A549 (cell line): ENCODE measurements at regions not wholly inside any gene's neighbourhood (a gene's known extent, or its start where the extent isn't known, plus 50 kb on each side); places are given as distances from the start of the nearest gene placed in this dataset.

Source experiments
- ATAC-seq, 2 experiments: fragments of 200-7000 bp in 1 of 2; fragments of >200 bp in 1 of 2; cut with Nextera tagmentation in 1 of 2; cut with Tn5 transposase in 1 of 2; 3 replicates each; pipeline versions ENCODE4 v1.8.0 to v1.9.1; 2018 to 2020; ENCODE audit warnings: mild to moderate bottlenecking in 1 of 2, moderate library complexity in 1 of 2
- CTCF ChIA-PET: fragments of 300-600 bp; sonication (Branson Sonifier 250); formaldehyde crosslinking; extraction: SDS; loops from one replicate; lab custom pipeline; 2021; ENCODE audit warnings: antibody characterized with exemption, inconsistent platforms; lab: Yijun Ruan, JAX
- POLR2A ChIA-PET: fragments of 350-600 bp; formaldehyde crosslinking; extraction: SDS; loops from one replicate; lab custom pipeline; 2021; ENCODE audit warnings: antibody characterized with exemption, inconsistent platforms; lab: Yijun Ruan, JAX
- DNase-seq, 2 experiments: peaks; one replicate each; pipeline versions ENCODE4 v3.0.0 to v3.0.0-alpha.2; 2011 to 2016; ENCODE audit warnings: low read depth in 1 of 2, low spot score in 1 of 2
- FAIRE-seq: peaks from 2 replicates; lab custom pipeline; 2011; peaks lifted over from hg19 to GRCh38; lab: Jason Lieb, UNC
- H3K27ac ChIP-seq, 2 experiments: fragments of >200 bp; sonication (Bioruptor Twin); formaldehyde crosslinking; 3 replicates each; pipeline ENCODE4 v1.5.1; 2016 to 2017
- H3K4me1 ChIP-seq: fragments of >200 bp; sonication (Bioruptor Twin); formaldehyde crosslinking; 3 replicates; pipeline ENCODE4 v1.6.1; 2016
- H3K4me2 ChIP-seq: fragments of >200 bp; sonication (Bioruptor Twin); formaldehyde crosslinking; 3 replicates; pipeline ENCODE4 v1.6.1; 2016
- H3K4me3 ChIP-seq: fragments of >200 bp; sonication (Bioruptor Twin); formaldehyde crosslinking; 3 replicates; pipeline ENCODE4 v1.5.1; 2016
- H3K9me3 ChIP-seq: fragments of >200 bp; sonication (Bioruptor Twin); formaldehyde crosslinking; 3 replicates; pipeline ENCODE4 v1.6.1; 2016
- ATOH8 ChIP-seq: fragments of 250-450 bp; sonication (Bioruptor Pico); IDR thresholded peaks from 2 replicates; pipeline ENCODE4 v1.5.0; 2020; ENCODE audit warnings: low read depth, mild to moderate bottlenecking, moderate library complexity
- BCL3 ChIP-seq: fragments of >200 bp; sonication (Bioruptor Twin); formaldehyde crosslinking; IDR thresholded peaks from 3 replicates; pipeline ENCODE4 v1.6.1; 2016
- CBX8 ChIP-seq: fragments of 200-600 bp; sonication (generic); IDR thresholded peaks from 2 replicates; pipeline ENCODE4 v1.6.1; 2016
- CHD4 ChIP-seq: fragments of 200-600 bp; sonication (generic); IDR thresholded peaks from 2 replicates; pipeline ENCODE4 v1.6.1; 2016; ENCODE audit warnings: antibody characterized with exemption, mild to moderate bottlenecking, borderline replicate concordance
- EHF ChIP-seq: fragments of 250-450 bp; sonication (Bioruptor Pico); IDR thresholded peaks from 2 replicates; pipeline ENCODE4 v1.5.0; 2020; ENCODE audit warnings: mild to moderate bottlenecking
- ELK1 ChIP-seq: fragments of 150-350 bp; IDR thresholded peaks from 2 replicates; pipeline ENCODE4 v1.6.1; 2014; ENCODE audit warnings: low read depth, mild to moderate bottlenecking, low read length
- FOSB ChIP-seq: fragments of 250-450 bp; sonication (Bioruptor Pico); IDR thresholded peaks from 2 replicates; pipeline ENCODE4 v1.5.0; 2020; ENCODE audit warnings: mild to moderate bottlenecking, moderate library complexity
- JUNB ChIP-seq: fragments of >200 bp; sonication (Bioruptor Twin); formaldehyde crosslinking; IDR thresholded peaks from 2 replicates; pipeline ENCODE4 v1.6.1; 2016
- KDM1A ChIP-seq: fragments of 200-600 bp; sonication (generic); IDR thresholded peaks from 2 replicates; pipeline ENCODE4 v1.6.1; 2016; ENCODE audit warnings: low read depth, mild to moderate bottlenecking
- KDM5A ChIP-seq: fragments of 200-600 bp; sonication (generic); IDR thresholded peaks from 2 replicates; pipeline ENCODE4 v1.6.1; 2016; ENCODE audit warnings: antibody characterized with exemption, mild to moderate bottlenecking
- NFE2L2 ChIP-seq: fragments of 150-350 bp; conservative IDR thresholded peaks from 2 replicates; pipeline ENCODE4 v1.6.1; 2014; ENCODE audit warnings: low read length
- POLR2AphosphoS2 ChIP-seq: conservative IDR thresholded peaks from 2 replicates; pipeline ENCODE4 v1.6.1; 2012; ENCODE audit warnings: low read length, improper control_type of control experiment, inconsistent platforms
- SMC3 ChIP-seq: fragments of >200 bp; sonication (Bioruptor Twin); formaldehyde crosslinking; IDR thresholded peaks from 3 replicates; pipeline ENCODE4 v1.6.1; 2018; ENCODE audit warnings: inconsistent platforms
- SREBF2 ChIP-seq: fragments of 450-650 bp; IDR thresholded peaks from 2 replicates; pipeline ENCODE4 v1.6.1; 2014; ENCODE audit warnings: mild to moderate bottlenecking, moderate library complexity
- ZC3H11A ChIP-seq: fragments of 450-650 bp; IDR thresholded peaks from 2 replicates; pipeline ENCODE4 v1.6.1; 2014; ENCODE audit warnings: antibody characterized with exemption, mild to moderate bottlenecking
- WGBS: methylation state at CpG from one replicate; pipeline ENCODE4 v1.1.6; 2017; ENCODE audit errors: missing lambda C conversion rate; 5-methylcytosine and 5-hydroxymethylcytosine counted together
- TF ChIP-seq, protein P1 (sequence below): fragments of 450-650 bp; IDR thresholded peaks from 2 replicates; pipeline ENCODE4 v1.6.1; 2014; ENCODE audit warnings: antibody characterized with exemption
- TF ChIP-seq, protein P2 (sequence below): IDR thresholded peaks from 2 replicates; pipeline ENCODE4 v1.6.1; 2012; ENCODE audit warnings: low read depth, borderline replicate concordance

GRCh38 chr6:140909156-140909555, 1223.6 kb upstream of the GJE1 start (continued):
- TF ChIP-seq CHD4, result no peak
- TF ChIP-seq NFE2L2, result no peak
- TF ChIP-seq JUNB, result no peak
- TF ChIP-seq, protein P1, sequence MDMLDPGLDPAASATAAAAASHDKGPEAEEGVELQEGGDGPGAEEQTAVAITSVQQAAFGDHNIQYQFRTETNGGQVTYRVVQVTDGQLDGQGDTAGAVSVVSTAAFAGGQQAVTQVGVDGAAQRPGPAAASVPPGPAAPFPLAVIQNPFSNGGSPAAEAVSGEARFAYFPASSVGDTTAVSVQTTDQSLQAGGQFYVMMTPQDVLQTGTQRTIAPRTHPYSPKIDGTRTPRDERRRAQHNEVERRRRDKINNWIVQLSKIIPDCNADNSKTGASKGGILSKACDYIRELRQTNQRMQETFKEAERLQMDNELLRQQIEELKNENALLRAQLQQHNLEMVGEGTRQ, result no peak

DNA sequence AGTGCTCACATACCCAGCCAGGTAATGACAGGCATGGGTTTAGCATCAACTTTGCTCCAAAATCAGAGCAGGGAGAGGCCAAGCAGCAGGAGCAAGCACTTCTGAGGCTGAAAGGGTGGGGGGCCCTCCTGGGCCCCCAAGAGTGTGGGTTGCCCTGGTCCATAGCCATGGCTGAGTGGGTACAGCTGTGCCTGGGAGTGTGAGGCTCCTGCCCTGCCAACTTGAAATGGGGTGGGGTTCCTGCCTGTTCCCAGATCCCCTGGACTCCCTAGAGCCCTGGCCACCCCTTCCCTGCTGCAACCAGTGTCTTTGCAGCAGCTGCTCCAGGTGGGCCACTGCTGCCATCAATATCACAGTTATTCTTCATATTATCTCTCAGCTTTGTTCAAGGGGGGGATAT, 1224.2 kb upstream of the GJE1 start:
- H3K27ac ChIP-seq, result no peak overlapping the region
- H3K4me3 ChIP-seq, result no peak overlapping the region
- H3K4me2 ChIP-seq, result no peak overlapping the region
- H3K9me3 ChIP-seq, result no peaks in the 10 kb centered on the region
- DNase-seq, result no peak
- POLR2A ChIA-PET, result no interaction called here
- CTCF ChIA-PET, result no interaction called here
- FAIRE-seq, result no peak
- no peaks in the 10 kb centered on the region for H3K4me1 ChIP-seq
- TF ChIP-seq EHF (CRISPR knock-in tag) (no peak), CBX8 (no peak), FOSB (CRISPR knock-in tag) (no peak), SMC3 (no peak)
- ATAC-seq, result no peak

- H3K27ac ChIP-seq, result no peak overlapping the region
- FAIRE-seq (no peak), ATAC-seq (no peak), DNase-seq (no peak)
- CTCF ChIA-PET, result interaction anchor here (0.6 to 1.0 kb wide), 3 partner anchors 14 to 387 kb away, joined by 3 to 4 read pairs (median 3); no protein-coding TSS in a partner anchor
- POLR2A ChIA-PET, result no interaction called here
- H3K4me3 ChIP-seq, result no peak overlapping the region
- WGBS, result 80% methylated on average over 3 of the region's 9 CpGs
- no peaks in the 10 kb centered on the region for H3K9me3 ChIP-seq
- H3K4me2 ChIP-seq, result no peak overlapping the region
- TF ChIP-seq KDM1A, result no peak
- no peaks in the 10 kb centered on the region for H3K4me1 ChIP-seq
Observed at GRCh38 chr6:140907235-140907634, 1225.5 kb upstream of the GJE1 start.

GRCh38 chr6:140905724-140906123, 1227.0 kb upstream of the GJE1 start:
- Histone ChIP-seq H3K4me3 (no peak overlapping the region), H3K9me3 (no peaks in the 10 kb centered on the region), H3K4me2 (no peak overlapping the region), H3K27ac (no peak overlapping the region)
- POLR2A ChIA-PET, result no interaction called here
- TF ChIP-seq, protein P1, result no peak
- TF ChIP-seq POLR2AphosphoS2 (no peak), KDM5A (no peak), ELK1 (no peak)
- TF ChIP-seq, all 56 proteins: peak for 0
- H3K4me1 ChIP-seq, result no peaks in the 10 kb centered on the region
- FAIRE-seq (no peak), DNase-seq (no peak), ATAC-seq (no peak)
- CTCF ChIA-PET, result no interaction called here

DNA sequence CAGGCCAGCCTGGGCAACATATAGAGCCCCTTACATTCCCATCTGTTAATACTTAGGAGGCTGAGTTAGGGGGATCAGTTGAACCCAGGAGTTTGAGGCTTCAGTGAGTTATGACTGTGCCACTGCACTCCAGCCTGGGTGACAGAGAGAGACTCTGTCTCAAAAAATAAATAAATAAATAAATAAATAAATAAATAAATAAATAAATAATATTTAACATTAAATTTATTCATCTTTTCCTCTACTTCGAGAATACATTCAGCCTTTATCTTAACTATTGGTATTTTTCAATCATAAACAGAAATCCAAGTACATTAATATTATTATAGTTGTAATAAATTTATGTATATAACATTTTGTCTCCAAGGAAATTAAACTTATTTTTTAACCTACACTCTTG, 1227.7 kb upstream of the GJE1 start:
- H3K4me2 ChIP-seq, result no peak overlapping the region
- no peaks in the 10 kb centered on the region for H3K4me1 ChIP-seq
- 45% methylated on average over 1 of the region's 1 CpG for WGBS
- H3K27ac ChIP-seq, result no peak overlapping the region
- H3K9me3 ChIP-seq, result no peaks in the 10 kb centered on the region
- no peak for FAIRE-seq
- DNase-seq, result no peak
- no peak for ATAC-seq
- no peak overlapping the region for H3K4me3 ChIP-seq
- POLR2A ChIA-PET, result no interaction called here
- TF ChIP-seq POLR2AphosphoS2 (no peak), SREBF2 (no peak), ZC3H11A (peak; percentile 41), BCL3 (no peak), ATOH8 (CRISPR knock-in tag) (no peak), JUNB (no peak)
- TF ChIP-seq, protein P2, sequence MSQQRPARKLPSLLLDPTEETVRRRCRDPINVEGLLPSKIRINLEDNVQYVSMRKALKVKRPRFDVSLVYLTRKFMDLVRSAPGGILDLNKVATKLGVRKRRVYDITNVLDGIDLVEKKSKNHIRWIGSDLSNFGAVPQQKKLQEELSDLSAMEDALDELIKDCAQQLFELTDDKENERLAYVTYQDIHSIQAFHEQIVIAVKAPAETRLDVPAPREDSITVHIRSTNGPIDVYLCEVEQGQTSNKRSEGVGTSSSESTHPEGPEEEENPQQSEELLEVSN, result no peak
- CTCF ChIA-PET, result no interaction called here
